ENCODE measurements at regions not wholly inside any gene's neighbourhood (a gene's known extent, or its start where the extent isn't known, plus 50 kb on each side); places are given as distances from the start of the nearest gene placed in this dataset.

GRCh38 chr9:84393266-84393950, 52.9 kb upstream of the SLC28A3 start:
- intact Hi-C loops (cut with DNase I; ENCODE audit: low total_unique reads), result loop anchor here (10.0 kb wide), 2 partner anchors 561 to 1391 kb away; no protein-coding TSS in a partner anchor
- TF ChIP-seq POLR2AphosphoS5 (IDR thresholded peaks at IDR 0.05) (no peak), CTCF (IDR thresholded peaks at IDR 0.05 in 8 of 11, conservative IDR thresholded peaks at IDR 0.05 in 3 of 11) (no peak)
- Histone ChIP-seq H3K4me1 (peaks cover 0 to 8% (median 0%) of the 10 kb centered on the region in 6 donors), H3K36me3 (no peaks in the 10 kb centered on the region), H3K9me3 (no peaks in the 10 kb centered on the region), H3K27me3 (replicated peaks in 1 of 7) (peaks cover 0 to 31% (median 0%) of the 10 kb centered on the region in 7 donors), H3K4me3 (no peak overlapping the region), H3K27ac (peak overlapping the region in 4 of 8 donors; percentile 31 to 55 (median 50))
- DNase-seq, result no peak
- WGBS, 5 donors, result 82 to 89% (median 87%) methylated on average over 18 to 24 of the region's 24 CpGs

GRCh38 chr9:84394036-84394435, 53.5 kb upstream of the SLC28A3 start:
- H3K27ac ChIP-seq, result peak overlapping the region in 4 of 8 donors; percentile 31 to 55 (median 50)

DNA sequence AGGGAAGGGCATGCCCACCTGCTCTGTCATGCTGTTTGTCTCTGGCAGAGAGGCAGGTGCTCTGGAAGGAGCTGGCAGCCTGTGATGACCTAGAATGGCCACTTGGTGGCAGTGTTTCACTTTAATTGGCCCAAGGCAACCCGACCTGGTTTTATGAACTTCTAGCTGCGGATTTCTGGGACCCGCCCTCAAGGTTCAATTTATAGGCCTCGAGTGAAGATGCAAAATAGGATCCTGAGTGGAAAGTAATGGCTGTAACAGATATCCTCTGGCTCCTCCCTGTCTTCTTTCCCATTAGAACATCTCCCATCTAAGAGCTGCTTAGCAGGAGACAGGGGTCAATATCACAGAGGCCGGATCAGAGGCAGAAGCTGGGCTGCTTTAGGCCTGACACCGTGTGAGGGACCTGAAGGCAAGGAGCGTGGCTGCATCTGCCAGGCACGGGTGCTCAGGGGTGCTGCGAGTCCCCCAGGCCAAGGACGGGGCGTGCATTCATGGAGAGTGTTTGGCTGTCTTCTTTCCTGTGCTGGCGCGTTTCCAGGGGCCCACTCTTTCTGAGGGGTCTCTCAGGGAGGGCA, 56.7 kb upstream of the SLC28A3 start:
- 46 to 55% (median 53%) methylated on average over 13 of the region's 13 CpGs for WGBS, 5 donors
- TF ChIP-seq POLR2A (IDR thresholded peaks at IDR 0.05), result no peak
- TF ChIP-seq CTCF (IDR thresholded peaks at IDR 0.05 in 8 of 11, conservative IDR thresholded peaks at IDR 0.05 in 3 of 11), result peak; percentile 70 to 97 (median 94)
- TF ChIP-seq POLR2AphosphoS5 (IDR thresholded peaks at IDR 0.05), result no peak
- no peak overlapping the region for H3K4me3 ChIP-seq
- H3K27ac ChIP-seq, result no peak overlapping the region
- peaks cover 0 to 31% (median 0%) of the 10 kb centered on the region in 7 donors for H3K27me3 ChIP-seq (replicated peaks in 1 of 7)
- no peaks in the 10 kb centered on the region for H3K36me3 ChIP-seq
- peaks cover 0 to 8% (median 0%) of the 10 kb centered on the region in 6 donors for H3K4me1 ChIP-seq
- no peaks in the 10 kb centered on the region for H3K9me3 ChIP-seq
- intact Hi-C loops (cut with DNase I; ENCODE audit: low total_unique reads), result loop anchor here (5.0 to 10.0 kb wide), 4 partner anchors 385 to 1388 kb away; no protein-coding TSS in a partner anchor
- DNase-seq, result peak; percentile 82

More at GRCh38 chr9:84394036-84394435, 53.5 kb upstream of the SLC28A3 start:
- 70 to 79% (median 75%) methylated on average over 3 of the region's 3 CpGs for WGBS, 5 donors
- no peak for DNase-seq
- intact Hi-C loops (cut with DNase I; ENCODE audit: low total_unique reads), result loop anchor here (10.0 kb wide), 2 partner anchors 561 to 1391 kb away; no protein-coding TSS in a partner anchor
- Histone ChIP-seq H3K4me3 (no peak overlapping the region), H3K9me3 (no peaks in the 10 kb centered on the region), H3K27me3 (replicated peaks in 1 of 7) (peaks cover 0 to 31% (median 0%) of the 10 kb centered on the region in 7 donors), H3K4me1 (peaks cover 0 to 8% (median 0%) of the 10 kb centered on the region in 6 donors), H3K36me3 (no peaks in the 10 kb centered on the region)
- TF ChIP-seq POLR2A (IDR thresholded peaks at IDR 0.05), result no peak
- no peak for TF ChIP-seq POLR2AphosphoS5 (IDR thresholded peaks at IDR 0.05)
- no peak for TF ChIP-seq CTCF (IDR thresholded peaks at IDR 0.05 in 8 of 11, conservative IDR thresholded peaks at IDR 0.05 in 3 of 11)

DNA sequence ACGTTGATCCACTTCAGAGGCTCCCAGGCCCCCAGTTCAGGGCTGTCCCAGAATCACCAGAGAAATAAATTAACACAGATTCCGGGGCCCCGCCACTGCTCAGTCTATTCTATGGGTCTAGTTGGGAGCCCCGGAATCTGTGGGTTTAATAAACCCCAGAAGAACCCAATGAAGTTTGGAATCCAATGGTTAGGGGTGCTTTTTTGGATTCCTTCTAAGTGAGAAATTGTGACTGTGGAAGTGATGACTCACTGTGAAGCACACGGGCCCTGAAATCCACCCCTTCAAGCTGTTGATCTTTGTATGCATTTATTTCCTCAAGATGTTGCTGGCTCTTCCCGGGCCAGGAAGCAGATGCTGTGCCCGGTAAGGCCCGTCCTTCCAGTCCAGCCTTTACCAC, 57.3 kb upstream of the SLC28A3 start:
- Histone ChIP-seq H3K27me3 (replicated peaks in 1 of 7) (peaks cover 0 to 29% (median 0%) of the 10 kb centered on the region in 7 donors), H3K36me3 (no peaks in the 10 kb centered on the region), H3K9me3 (no peaks in the 10 kb centered on the region), H3K27ac (no peak overlapping the region), H3K4me1 (peaks cover 0 to 8% (median 0%) of the 10 kb centered on the region in 6 donors), H3K4me3 (no peak overlapping the region)
- TF ChIP-seq POLR2A (IDR thresholded peaks at IDR 0.05), result no peak
- WGBS, 5 donors, result 60 to 73% (median 69%) methylated on average over 8 of the region's 8 CpGs
- intact Hi-C loops (cut with DNase I; ENCODE audit: low total_unique reads), result loop anchor here (5.0 to 10.0 kb wide), 4 partner anchors 384 to 1387 kb away; no protein-coding TSS in a partner anchor
- no peak for DNase-seq
